Colonic mucosa (tissue), 4 donors: ENCODE measurements at regions not wholly inside any gene's neighbourhood (a gene's known extent, or its start where the extent isn't known, plus 50 kb on each side); places are given as distances from the start of the nearest gene placed in this dataset.
"Not testable (repeated sequence)": the region's sequence is repeated elsewhere in the genome, so short reads cannot be mapped to it uniquely, and the experiment has no call there.

Experiments used
- DNase-seq: peaks from one replicate; pipeline ENCODE4 v3.0.0-alpha.2; 2020
- H3K27ac ChIP-seq: fragments of 200-600 bp; one replicate; pipeline ENCODE4 v1.8.0; 2021
- H3K27me3 ChIP-seq: fragments of 200-600 bp; one replicate; pipeline ENCODE4 v1.8.0; 2021
- H3K36me3 ChIP-seq: fragments of 200-600 bp; one replicate; pipeline ENCODE4 v1.8.0; 2021
- H3K4me1 ChIP-seq: fragments of 200-600 bp; one replicate; pipeline ENCODE4 v1.8.0; 2021; ENCODE audit warnings: mild to moderate bottlenecking
- H3K4me3 ChIP-seq: fragments of 200-600 bp; one replicate; pipeline ENCODE4 v1.8.0; 2021
- H3K9ac ChIP-seq, 2 donors: one replicate each; pipeline ENCODE4 v1.7.0; 2013; ENCODE audit warnings: control low read depth in 2 of 2, low read depth in 2 of 2, low read length in 2 of 2
- H3K9me3 ChIP-seq: fragments of 200-600 bp; one replicate; pipeline ENCODE4 v1.8.0; 2021
- intact Hi-C: fragments of 100-400 bp; cut with DNase I; formaldehyde crosslinking; loops from one replicate; pipeline ENCODE4 v1.14.1; 2022
- TF ChIP-seq, protein P1 (sequence below): fragments of 200-600 bp; IDR thresholded peaks from one replicate; pipeline ENCODE4 v1.8.0; 2022; ENCODE audit warnings: antibody characterized with exemption, mild to moderate bottlenecking
- donor health status: healthy.
- donor health status: DM: no; HTN: no; CAD: no.
- donor health status: DM: no; HTN: no; CAD: no.

DNA sequence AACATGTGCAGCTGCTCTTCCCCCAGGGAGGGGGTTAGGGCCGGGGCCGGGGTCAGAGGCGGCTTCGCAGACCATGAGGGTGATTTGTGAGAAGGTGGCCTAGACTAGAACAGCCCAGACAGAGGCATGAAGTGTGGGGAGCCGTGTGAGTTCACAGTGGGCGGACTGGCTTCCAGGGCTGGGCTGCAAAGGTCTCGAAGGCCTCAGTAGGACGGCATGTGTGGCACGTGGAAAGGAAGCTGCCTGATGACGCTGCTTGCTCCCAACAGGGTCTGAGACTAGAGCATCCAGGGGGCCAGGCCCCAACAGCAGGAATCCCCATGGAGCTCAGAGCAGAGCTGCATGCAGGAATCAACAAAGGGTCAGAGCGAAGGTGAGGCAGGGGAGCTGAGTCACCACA lies 111.5 kb upstream of the ZNF469 start:
- H3K27me3 ChIP-seq, intact Hi-C loops, H3K9ac ChIP-seq, DNase-seq, H3K27ac ChIP-seq, H3K9me3 ChIP-seq, H3K36me3 ChIP-seq, H3K4me3 ChIP-seq, H3K4me1 ChIP-seq: not testable (repeated sequence)

DNA sequence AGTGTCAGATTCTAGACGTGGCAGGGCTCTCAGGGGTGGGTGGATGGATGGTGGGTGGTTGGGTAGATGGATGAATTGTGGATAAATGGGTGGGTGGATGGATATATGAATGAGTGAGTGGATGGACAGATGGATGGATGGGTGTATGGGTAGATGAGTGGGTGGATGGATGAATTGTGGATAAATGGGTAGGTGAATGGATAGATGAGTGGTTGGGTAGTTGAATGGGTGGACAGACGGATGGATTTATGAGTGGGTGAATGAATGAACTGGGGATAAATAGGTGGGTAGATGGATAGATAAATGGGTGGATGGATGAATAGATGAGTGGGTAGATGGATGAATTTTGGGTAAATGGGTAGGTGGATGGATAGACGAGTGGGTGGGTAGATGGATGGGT lies 111.0 kb upstream of the ZNF469 start:
- H3K9me3 ChIP-seq, intact Hi-C loops, DNase-seq: not testable (repeated sequence)

DNA sequence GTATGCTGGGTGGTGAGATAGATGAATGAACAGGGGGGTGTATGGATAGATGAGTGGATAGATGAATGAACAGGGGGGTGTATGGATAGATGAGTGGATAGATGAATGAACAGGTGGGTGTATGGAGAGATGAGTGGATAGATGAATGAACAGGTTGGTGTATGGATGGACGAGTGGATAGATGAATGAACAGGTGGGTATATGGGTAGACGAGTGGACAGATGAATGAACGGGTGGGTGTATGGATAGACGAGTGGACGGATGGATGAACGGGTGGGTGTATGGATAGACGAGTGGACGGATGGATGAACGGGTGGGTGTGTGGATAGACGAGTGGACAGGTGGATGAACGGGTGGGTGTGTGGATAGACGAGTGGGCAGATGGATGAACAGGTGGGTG lies 110.3 kb upstream of the ZNF469 start:
- H3K36me3 ChIP-seq, H3K4me3 ChIP-seq, H3K27me3 ChIP-seq, H3K9ac ChIP-seq, H3K4me1 ChIP-seq, intact Hi-C loops, H3K9me3 ChIP-seq, DNase-seq, H3K27ac ChIP-seq: not testable (repeated sequence)

More for the DNA sequence above, 111.0 kb upstream of the ZNF469 start:
- not testable (repeated sequence) for H3K36me3 ChIP-seq, H3K4me3 ChIP-seq, H3K4me1 ChIP-seq, H3K9ac ChIP-seq, H3K27me3 ChIP-seq, H3K27ac ChIP-seq

DNA sequence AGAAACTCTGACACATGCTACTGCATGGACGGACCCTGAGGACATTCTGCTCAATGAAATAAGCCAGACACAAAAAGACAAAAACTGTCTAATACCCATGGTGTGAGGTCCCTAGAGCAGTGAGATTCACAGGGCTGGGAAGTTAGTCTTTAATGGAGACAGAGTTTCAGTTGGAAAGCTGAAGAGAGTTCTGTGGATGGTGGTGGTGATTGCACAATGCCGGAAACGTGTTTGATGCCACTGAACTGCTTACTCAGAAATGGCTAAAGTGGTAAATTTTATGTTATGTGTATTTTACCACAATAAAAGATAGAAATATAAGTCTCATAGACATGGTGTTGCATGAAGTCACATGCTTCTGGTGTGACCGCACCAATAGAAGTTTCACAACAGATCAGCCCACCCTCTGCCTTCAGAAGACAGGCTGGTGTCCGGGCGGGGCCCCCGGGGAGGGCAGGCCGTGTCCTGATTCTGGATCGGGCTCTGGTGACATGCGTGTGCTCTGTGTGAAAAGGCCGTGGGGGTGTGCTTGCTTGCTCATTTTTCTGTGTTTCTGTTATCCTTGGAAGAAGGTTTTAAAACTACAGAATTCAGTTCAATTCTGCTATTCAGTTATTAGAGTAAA lies 108.5 kb upstream of the ZNF469 start:
- H3K9ac ChIP-seq, intact Hi-C loops, H3K27ac ChIP-seq, H3K36me3 ChIP-seq, H3K9me3 ChIP-seq, DNase-seq, H3K4me1 ChIP-seq, H3K27me3 ChIP-seq, H3K4me3 ChIP-seq: not testable (repeated sequence)

DNA sequence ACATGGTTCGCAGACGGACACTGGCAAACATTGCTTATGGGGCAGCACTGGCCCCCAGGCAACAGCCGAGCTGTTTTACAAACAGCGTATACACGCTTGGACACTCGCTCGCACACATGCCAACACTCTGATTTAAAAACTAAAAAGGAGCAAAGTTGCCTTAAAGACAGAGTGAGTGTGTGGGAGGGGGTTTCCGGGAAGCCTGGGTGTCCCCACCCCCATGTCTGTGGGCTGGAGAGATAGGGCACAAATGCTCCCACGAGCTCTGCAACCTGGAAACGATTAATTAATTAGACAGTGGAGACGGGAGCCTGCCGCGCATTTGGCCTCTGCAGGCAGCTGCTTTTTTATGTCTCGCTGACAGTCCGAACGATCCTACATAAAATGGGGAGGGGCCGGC lies 107.9 kb upstream of the ZNF469 start:
- Histone ChIP-seq H3K4me3 (no peak overlapping the region), H3K9ac (no peak overlapping the region), H3K36me3 (no peaks in the 10 kb centered on the region), H3K27me3 (no peaks in the 10 kb centered on the region), H3K4me1 (no peaks in the 10 kb centered on the region), H3K27ac (no peak overlapping the region), H3K9me3 (no peaks in the 10 kb centered on the region)
- DNase-seq = no peak
- TF ChIP-seq, protein P1, sequence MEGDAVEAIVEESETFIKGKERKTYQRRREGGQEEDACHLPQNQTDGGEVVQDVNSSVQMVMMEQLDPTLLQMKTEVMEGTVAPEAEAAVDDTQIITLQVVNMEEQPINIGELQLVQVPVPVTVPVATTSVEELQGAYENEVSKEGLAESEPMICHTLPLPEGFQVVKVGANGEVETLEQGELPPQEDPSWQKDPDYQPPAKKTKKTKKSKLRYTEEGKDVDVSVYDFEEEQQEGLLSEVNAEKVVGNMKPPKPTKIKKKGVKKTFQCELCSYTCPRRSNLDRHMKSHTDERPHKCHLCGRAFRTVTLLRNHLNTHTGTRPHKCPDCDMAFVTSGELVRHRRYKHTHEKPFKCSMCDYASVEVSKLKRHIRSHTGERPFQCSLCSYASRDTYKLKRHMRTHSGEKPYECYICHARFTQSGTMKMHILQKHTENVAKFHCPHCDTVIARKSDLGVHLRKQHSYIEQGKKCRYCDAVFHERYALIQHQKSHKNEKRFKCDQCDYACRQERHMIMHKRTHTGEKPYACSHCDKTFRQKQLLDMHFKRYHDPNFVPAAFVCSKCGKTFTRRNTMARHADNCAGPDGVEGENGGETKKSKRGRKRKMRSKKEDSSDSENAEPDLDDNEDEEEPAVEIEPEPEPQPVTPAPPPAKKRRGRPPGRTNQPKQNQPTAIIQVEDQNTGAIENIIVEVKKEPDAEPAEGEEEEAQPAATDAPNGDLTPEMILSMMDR = no peak
- intact Hi-C loops = no loop called here

DNA sequence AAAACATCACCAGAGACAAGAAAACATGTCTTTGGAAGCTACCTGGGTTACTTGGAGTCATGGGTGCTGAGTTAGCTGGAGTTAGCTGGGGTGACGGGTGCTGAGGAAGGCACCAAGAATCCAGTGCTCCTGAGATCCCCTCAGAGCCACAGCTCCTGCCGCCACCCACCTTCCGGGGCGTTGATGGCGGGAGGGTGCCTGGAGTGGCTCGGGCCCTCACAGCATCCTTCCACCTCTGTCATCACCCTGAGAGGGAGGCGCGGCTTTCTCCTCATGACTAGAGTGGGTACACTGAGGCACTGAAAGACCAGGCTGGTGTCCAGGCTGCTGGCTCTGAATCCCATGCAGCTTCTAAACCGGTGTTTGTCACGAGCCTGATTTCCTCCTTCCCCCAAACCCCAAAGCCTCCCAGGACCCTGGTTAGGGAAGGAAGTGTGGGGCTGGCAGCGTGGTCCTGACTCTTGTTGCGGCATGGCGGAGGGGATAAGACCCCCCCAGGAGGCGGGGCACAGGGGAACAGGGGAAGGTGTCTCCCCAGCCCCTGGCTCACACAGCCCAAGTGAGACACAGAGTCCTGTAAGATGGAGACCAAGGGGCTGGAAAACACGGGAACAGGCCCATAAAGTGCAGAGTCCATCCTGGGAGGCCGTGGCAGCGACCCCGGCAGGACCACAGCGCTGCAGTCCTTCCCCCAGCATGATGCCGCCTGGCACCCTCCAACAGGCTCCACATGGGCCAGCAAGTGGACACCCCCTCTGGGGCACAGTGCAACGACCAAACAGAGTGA lies 107.2 kb upstream of the ZNF469 start:
- H3K9me3 ChIP-seq, intact Hi-C loops, H3K4me3 ChIP-seq, H3K27ac ChIP-seq, H3K36me3 ChIP-seq, H3K27me3 ChIP-seq, DNase-seq, H3K4me1 ChIP-seq, H3K9ac ChIP-seq: not testable (repeated sequence)

DNA sequence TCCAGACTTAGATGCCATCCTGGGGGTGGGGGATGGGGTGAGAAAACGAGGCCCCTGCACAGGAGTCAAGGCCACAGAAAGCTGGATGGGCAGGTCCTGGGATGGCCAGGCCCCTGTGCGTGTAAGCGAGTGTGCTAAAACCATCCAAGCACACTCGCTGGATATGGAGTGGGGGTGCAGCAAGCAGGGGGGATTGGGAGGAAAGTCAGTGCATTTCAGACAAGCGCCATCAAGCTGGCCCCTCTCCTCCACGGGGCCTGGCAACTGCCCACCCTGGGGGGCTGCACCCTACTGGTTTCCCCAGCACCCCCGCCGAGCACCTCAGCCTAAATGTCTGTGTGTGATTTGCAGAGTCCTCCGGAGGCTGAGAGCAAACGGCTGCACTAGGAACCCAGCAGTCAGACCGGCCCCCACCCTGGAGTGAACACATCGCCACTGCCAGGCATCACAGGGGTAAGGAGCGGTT lies 106.6 kb upstream of the ZNF469 start:
- H3K27ac ChIP-seq, H3K9me3 ChIP-seq, H3K27me3 ChIP-seq, H3K4me3 ChIP-seq, DNase-seq, H3K4me1 ChIP-seq, intact Hi-C loops, H3K9ac ChIP-seq, H3K36me3 ChIP-seq: not testable (repeated sequence)

DNA sequence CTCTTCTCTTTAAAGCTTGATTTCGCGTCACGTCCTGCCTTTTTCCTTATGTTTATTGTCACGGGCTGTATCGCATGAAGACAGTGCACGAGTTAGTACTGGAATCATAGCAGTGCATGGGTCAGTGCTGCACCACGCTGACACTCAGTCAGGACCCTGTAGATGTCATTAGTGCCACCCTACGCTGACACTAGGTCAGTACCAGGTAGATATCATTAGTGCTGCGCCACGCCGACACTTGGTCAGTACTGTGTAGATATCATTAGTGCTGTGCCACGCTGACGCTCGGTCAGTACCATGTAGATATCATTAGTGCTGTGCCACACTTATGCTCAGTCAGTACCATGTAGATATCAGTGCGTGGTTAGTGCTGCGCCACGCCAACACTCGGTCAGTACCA lies 106.2 kb upstream of the ZNF469 start:
- TF ChIP-seq, protein P1 = no peak
- Histone ChIP-seq H3K36me3 (no peaks in the 10 kb centered on the region), H3K4me1 (no peaks in the 10 kb centered on the region), H3K9me3 (no peaks in the 10 kb centered on the region), H3K27me3 (no peaks in the 10 kb centered on the region), H3K27ac (no peak overlapping the region), H3K9ac (no peak overlapping the region), H3K4me3 (no peak overlapping the region)
- intact Hi-C loops = no loop called here
- DNase-seq = no peak
